ENCODE measurements at regions not wholly inside any gene's neighbourhood (a gene's known extent, or its start where the extent isn't known, plus 50 kb on each side); places are given as distances from the start of the nearest gene placed in this dataset.
"Not testable (repeated sequence)": the region's sequence is repeated elsewhere in the genome, so short reads cannot be mapped to it uniquely, and the experiment has no call there.

- no peak for TF ChIP-seq REST (IDR thresholded peaks at IDR 0.05)
Measured at GRCh38 chr19:14272623-14273022, 66.7 kb upstream of the ADGRL1 start (continued).

GRCh38 chr19:14271840-14272239, 65.9 kb upstream of the ADGRL1 start:
- H3K4me3 ChIP-seq (ENCODE audit: low read depth in 1 of 3, low read length in 3 of 3), result no peak overlapping the region
- no peak overlapping the region for H3K27ac ChIP-seq (ENCODE audit: low read depth in 1 of 2, low read length in 2 of 2)
- 33% methylated on average over 1 of the region's 1 CpG for WGBS

GRCh38 chr19:14270557-14270956, 64.6 kb upstream of the ADGRL1 start:
- not testable (repeated sequence) for DNase-seq (ENCODE audit: low spot score); H3K27me3 ChIP-seq (ENCODE audit: control insufficient read depth in 4 of 4, insufficient read depth in 4 of 4, low read length in 3 of 4); H3K9me3 ChIP-seq (ENCODE audit: control insufficient read depth in 4 of 4, low read length in 3 of 4); H3K4me3 ChIP-seq (ENCODE audit: low read depth in 1 of 3, low read length in 3 of 3); H3K4me1 ChIP-seq (ENCODE audit: control insufficient read depth in 4 of 4, insufficient read depth in 4 of 4, low read length in 3 of 4); H3K9ac ChIP-seq (ENCODE audit: low read depth in 1 of 2, low read length in 2 of 2); H3K36me3 ChIP-seq (ENCODE audit: control insufficient read depth in 4 of 4, insufficient read depth in 3 of 4, low read depth in 1 of 4, low read length in 3 of 4); H3K27ac ChIP-seq (ENCODE audit: low read depth in 1 of 2, low read length in 2 of 2)
- 92% methylated on average over 4 of the region's 4 CpGs for WGBS

More at GRCh38 chr19:14271840-14272239, 65.9 kb upstream of the ADGRL1 start:
- Histone ChIP-seq H3K27me3 (ENCODE audit: control insufficient read depth in 4 of 4, insufficient read depth in 4 of 4, low read length in 3 of 4) (peaks cover 0 to 6% (median 0%) of the 10 kb centered on the region in 4 donors), H3K9me3 (ENCODE audit: control insufficient read depth in 4 of 4, low read length in 3 of 4) (peaks cover 0 to 6% (median under 1%) of the 10 kb centered on the region in 4 donors), H3K4me1 (ENCODE audit: control insufficient read depth in 4 of 4, insufficient read depth in 4 of 4, low read length in 3 of 4) (no peaks in the 10 kb centered on the region), H3K36me3 (ENCODE audit: control insufficient read depth in 4 of 4, insufficient read depth in 3 of 4, low read depth in 1 of 4, low read length in 3 of 4) (no peaks in the 10 kb centered on the region), H3K9ac (ENCODE audit: low read depth in 1 of 2, low read length in 2 of 2) (no peak overlapping the region)
- TF ChIP-seq ATF3 (IDR thresholded peaks at IDR 0.05) (no peak), MAX (IDR thresholded peaks at IDR 0.05) (no peak), TAF1 (conservative IDR thresholded peaks at IDR 0.05) (no peak), HNF4A (conservative IDR thresholded peaks at IDR 0.05) (no peak), CTCF (IDR thresholded peaks at IDR 0.05; ENCODE audit: low read depth, low read length, missing input control) (no peak), JUND (IDR thresholded peaks at IDR 0.05) (no peak), EGR1 (IDR thresholded peaks at IDR 0.05; ENCODE audit: low read depth in 2 of 2) (no peak), GABPA (IDR thresholded peaks at IDR 0.05 in 1 of 2, conservative IDR thresholded peaks at IDR 0.05 in 1 of 2) (no peak), RAD21 (IDR thresholded peaks at IDR 0.05) (no peak), FOXA2 (IDR thresholded peaks at IDR 0.05) (no peak), FOXA1 (IDR thresholded peaks at IDR 0.05) (no peak), HNF4G (IDR thresholded peaks at IDR 0.05) (no peak), YY1 (IDR thresholded peaks at IDR 0.05) (no peak)
- no peak for DNase-seq (ENCODE audit: low spot score)

All from liver (tissue), 8 donors.